Upper lobe of left lung (tissue), 4 donors: ENCODE measurements at regions not wholly inside any gene's neighbourhood (a gene's known extent, or its start where the extent isn't known, plus 50 kb on each side); places are given as distances from the start of the nearest gene placed in this dataset.

Source experiments
- CTCF ChIP-seq, 6 experiments: fragments of 450-650 bp in 4 of 6; fragments of 200-600 bp in 2 of 6; sonication (generic) in 2 of 6; IDR thresholded peaks; one replicate each; pipeline ENCODE4 v1.5.1; 2016 to 2019; ENCODE audit warnings: antibody characterized with exemption in 6 of 6
- POLR2A ChIP-seq, 4 donors: fragments of 450-650 bp; IDR thresholded peaks; one replicate each; pipeline ENCODE4 v1.5.1; 2016 to 2017; ENCODE audit warnings: antibody characterized with exemption in 4 of 4, mild to moderate bottlenecking in 2 of 4

GRCh38 chr3:145079436-145079835 lies 1081.5 kb downstream of the PLOD2 start:
- TF ChIP-seq CTCF (IDR thresholded peaks at IDR 0.05) (no peak), POLR2A (IDR thresholded peaks at IDR 0.05) (no peak)
